ENCODE measurements at regions not wholly inside any gene's neighbourhood (a gene's known extent, or its start where the extent isn't known, plus 50 kb on each side); places are given as distances from the start of the nearest gene placed in this dataset.

- no peak for TF ChIP-seq CTCF (IDR thresholded peaks at IDR 0.05; ENCODE audit: low read depth, low read length, missing input control)
- no peak for TF ChIP-seq RAD21 (IDR thresholded peaks at IDR 0.05)
- no peak for TF ChIP-seq YY1 (IDR thresholded peaks at IDR 0.05)
- no peak for TF ChIP-seq TAF1 (conservative IDR thresholded peaks at IDR 0.05)
- no peak for TF ChIP-seq MAX (IDR thresholded peaks at IDR 0.05)
- no peak for TF ChIP-seq ZBTB33 (IDR thresholded peaks at IDR 0.05)
- no peak for TF ChIP-seq SP1 (IDR thresholded peaks at IDR 0.05)
- no peak for TF ChIP-seq JUND (IDR thresholded peaks at IDR 0.05)
- no peak for TF ChIP-seq HNF4A (conservative IDR thresholded peaks at IDR 0.05)
- TF ChIP-seq REST (IDR thresholded peaks at IDR 0.05), result no peak
- no peak for TF ChIP-seq GABPA (IDR thresholded peaks at IDR 0.05 in 1 of 2, conservative IDR thresholded peaks at IDR 0.05 in 1 of 2)
- TF ChIP-seq EGR1 (IDR thresholded peaks at IDR 0.05; ENCODE audit: low read depth in 2 of 2), result no peak
Observed at GRCh38 chr3:87901141-87901540, 157.7 kb downstream of the CGGBP1 start.

All from liver (tissue), 3 donors.